ENCODE measurements at regions not wholly inside any gene's neighbourhood (a gene's known extent, or its start where the extent isn't known, plus 50 kb on each side); places are given as distances from the start of the nearest gene placed in this dataset.

GRCh38 chr5:8156706-8157105 lies 287.8 kb downstream of the MTRR start:
- no peaks in the 10 kb centered on the region for H3K36me3 Mint-ChIP-seq (ENCODE audit: low read depth)
- no peak for TF ChIP-seq CTCF (IDR thresholded peaks at IDR 0.05)
- H3K4me1 Mint-ChIP-seq (ENCODE audit: low read depth) = no peaks in the 10 kb centered on the region
- no peak overlapping the region for H3K4me3 Mint-ChIP-seq
- no peak overlapping the region for H3K27ac Mint-ChIP-seq
- no peak for DNase-seq
- no peaks in the 10 kb centered on the region for H3K27me3 Mint-ChIP-seq (ENCODE audit: insufficient read depth)
- H3K9me3 Mint-ChIP-seq = peaks cover 34% of the 10 kb centered on the region

GRCh38 chr5:8157320-8157822 lies 288.4 kb downstream of the MTRR start:
- Mint-ChIP-seq H3K27ac (no peak overlapping the region), H3K27me3 (ENCODE audit: insufficient read depth) (no peaks in the 10 kb centered on the region), H3K4me1 (ENCODE audit: low read depth) (no peaks in the 10 kb centered on the region), H3K9me3 (peaks cover 29% of the 10 kb centered on the region), H3K4me3 (no peak overlapping the region), H3K36me3 (ENCODE audit: low read depth) (no peaks in the 10 kb centered on the region)
- no peak for DNase-seq
- TF ChIP-seq CTCF (IDR thresholded peaks at IDR 0.05) = no peak

- H3K4me1 Mint-ChIP-seq (ENCODE audit: low read depth) = no peaks in the 10 kb centered on the region
- H3K9me3 Mint-ChIP-seq = peaks cover 5% of the 10 kb centered on the region; the same call in 1 of the 2 replicates
- TF ChIP-seq CTCF (IDR thresholded peaks at IDR 0.05) = no peak
- peaks cover 3% of the 10 kb centered on the region; the same call in 1 of the 2 replicates for H3K27me3 Mint-ChIP-seq (ENCODE audit: insufficient read depth)
- H3K36me3 Mint-ChIP-seq (ENCODE audit: low read depth) = no peaks in the 10 kb centered on the region
- no peak for DNase-seq
- no peak overlapping the region for H3K4me3 Mint-ChIP-seq
- no peak overlapping the region for H3K27ac Mint-ChIP-seq
These were observed 307.2 kb downstream of the MTRR start for GRCh38 chr5:8176101-8176693.

GRCh38 chr5:8184455-8185063 lies 315.6 kb downstream of the MTRR start:
- Mint-ChIP-seq H3K9me3 (peaks cover 5% of the 10 kb centered on the region), H3K27ac (no peak overlapping the region), H3K27me3 (ENCODE audit: insufficient read depth) (peaks cover 3% of the 10 kb centered on the region; the same call in 1 of the 2 replicates), H3K36me3 (ENCODE audit: low read depth) (no peaks in the 10 kb centered on the region), H3K4me1 (ENCODE audit: low read depth) (no peaks in the 10 kb centered on the region), H3K4me3 (no peak overlapping the region)
- DNase-seq = no peak
- TF ChIP-seq CTCF (IDR thresholded peaks at IDR 0.05) = peak; percentile 83

- no peak for TF ChIP-seq CTCF (IDR thresholded peaks at IDR 0.05)
- H3K9me3 Mint-ChIP-seq = peaks cover 7% of the 10 kb centered on the region
These were observed 316.9 kb downstream of the MTRR start for GRCh38 chr5:8185852-8186251.

More at GRCh38 chr5:8185852-8186251, 316.9 kb downstream of the MTRR start:
- H3K4me3 Mint-ChIP-seq = no peak overlapping the region
- H3K27ac Mint-ChIP-seq = no peak overlapping the region
- H3K36me3 Mint-ChIP-seq (ENCODE audit: low read depth) = no peaks in the 10 kb centered on the region
- DNase-seq = no peak
- H3K27me3 Mint-ChIP-seq (ENCODE audit: insufficient read depth) = no peaks in the 10 kb centered on the region
- H3K4me1 Mint-ChIP-seq (ENCODE audit: low read depth) = no peaks in the 10 kb centered on the region
